Pancreas (tissue), 10 donors: ENCODE measurements at regions not wholly inside any gene's neighbourhood (a gene's known extent, or its start where the extent isn't known, plus 50 kb on each side); places are given as distances from the start of the nearest gene placed in this dataset.

ENCODE experiments used
- ATAC-seq, 4 donors: fragments of 200-7000 bp; cut with Tn5 transposase; one replicate each; pipeline versions ENCODE4 v1.8.0 to v1.9.1; 2020; ENCODE audit warnings: mild to moderate bottlenecking in 4 of 4, moderate library complexity in 4 of 4
- DNase-seq, 6 donors: peaks; one replicate each; pipeline ENCODE4 v3.0.0-alpha.2; 2020
- FAIRE-seq: peaks from 2 replicates; lab custom pipeline; 2012; peaks lifted over from hg19 to GRCh38; lab: Jason Lieb, UNC
- H3K27ac ChIP-seq, 4 donors: fragments of 200-600 bp; sonication (generic); 1 replicate in 3 of 4; 2 replicates in 1 of 4; pipeline versions ENCODE4 v1.5.0 to v1.8.0; 2020
- H3K27me3 ChIP-seq, 4 donors: fragments of 200-600 bp; one replicate each; pipeline ENCODE4 v1.8.0; 2021
- H3K36me3 ChIP-seq, 3 donors: fragments of 200-600 bp; sonication (generic) in 1 of 3; one replicate each; pipeline versions ENCODE4 v1.5.0 to v1.8.0; 2020 to 2021
- H3K4me1 ChIP-seq, 3 donors: fragments of 200-600 bp; one replicate each; pipeline ENCODE4 v1.8.0; 2021
- H3K4me3 ChIP-seq, 4 donors: fragments of 200-600 bp; sonication (generic) in 2 of 4; one replicate each; pipeline versions ENCODE4 v1.5.0 to v1.8.0; 2020 to 2021
- H3K9me3 ChIP-seq, 4 donors: fragments of 200-600 bp; one replicate each; pipeline ENCODE4 v1.8.0; 2021
- CTCF ChIP-seq, 4 donors: fragments of 200-600 bp; sonication (generic) in 3 of 4; IDR thresholded peaks; one replicate each; pipeline versions ENCODE4 v1.5.0 to v1.8.0; 2021; ENCODE audit warnings: antibody characterized with exemption in 4 of 4
- WGBS, 2 donors: extraction: QIAGEN DNeasy Blood & Tissue Kit; methylation state at CpG; one replicate each; pipeline ENCODE4 v1.1.7; 2013; 5-methylcytosine and 5-hydroxymethylcytosine counted together
- intact Hi-C, 3 donors: fragments of 100-400 bp; cut with DNase I; formaldehyde crosslinking; loops; one replicate each; pipeline versions ENCODE4 v1.11.1 to v1.14.2; 2022
- donor health status: healthy with polysubstance abuse.
- donor health status: DM: no; HTN: no; CAD: no; lungs with moderate emphysema.
- donor health status: DM: no; HTN: no; CAD: no.
- donor health status: control.
- donor health status: control.
- donor health status: Bipolar disorder and iron deficiency.
- donor health status: DM: yes; HTN: yes; CAD: no.
- donor health status: DM: no; HTN: no; CAD: no.
- donor health status: DM: no; HTN: no; CAD: no.
- donor health status: DM: yes; HTN: yes; CAD: no.

DNA sequence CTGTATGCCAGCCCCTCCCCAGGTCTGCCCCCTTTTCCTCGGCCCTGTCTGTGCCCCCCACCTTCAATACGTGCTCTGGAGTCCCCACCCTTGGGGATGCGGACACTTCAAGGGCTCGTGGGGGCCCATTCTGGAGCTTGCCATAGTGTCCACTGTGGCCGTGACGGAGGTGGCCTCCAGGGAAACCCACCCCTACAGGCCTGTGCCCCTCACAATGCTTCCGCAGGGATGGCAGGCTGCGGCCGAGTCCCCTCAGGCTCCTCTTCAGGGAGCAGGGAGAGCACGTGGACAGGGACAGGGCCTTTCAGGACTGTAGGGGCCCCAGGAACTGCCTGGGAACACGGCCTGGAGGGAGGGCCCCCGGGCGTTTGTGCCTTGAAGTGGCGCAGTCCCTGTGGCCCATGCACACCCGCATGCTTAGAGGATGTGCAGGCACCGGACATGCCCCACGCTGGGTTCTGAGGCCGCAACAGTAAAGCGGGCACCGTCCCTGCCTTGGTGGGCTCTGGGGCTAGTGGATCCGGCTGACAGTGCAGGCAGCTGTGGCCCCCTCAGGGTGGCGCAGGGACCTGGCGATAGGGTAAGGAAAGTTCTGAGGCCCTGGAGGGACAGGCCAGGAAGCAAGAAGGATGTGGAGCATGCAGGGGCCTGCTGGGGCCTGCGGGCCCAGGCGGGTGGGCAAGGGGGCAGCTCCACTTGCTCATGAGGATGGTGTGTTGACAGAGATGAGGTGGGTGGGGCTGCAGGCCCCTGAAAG, 209.0 kb upstream of the RTL1 start:
- no peak for FAIRE-seq

DNA sequence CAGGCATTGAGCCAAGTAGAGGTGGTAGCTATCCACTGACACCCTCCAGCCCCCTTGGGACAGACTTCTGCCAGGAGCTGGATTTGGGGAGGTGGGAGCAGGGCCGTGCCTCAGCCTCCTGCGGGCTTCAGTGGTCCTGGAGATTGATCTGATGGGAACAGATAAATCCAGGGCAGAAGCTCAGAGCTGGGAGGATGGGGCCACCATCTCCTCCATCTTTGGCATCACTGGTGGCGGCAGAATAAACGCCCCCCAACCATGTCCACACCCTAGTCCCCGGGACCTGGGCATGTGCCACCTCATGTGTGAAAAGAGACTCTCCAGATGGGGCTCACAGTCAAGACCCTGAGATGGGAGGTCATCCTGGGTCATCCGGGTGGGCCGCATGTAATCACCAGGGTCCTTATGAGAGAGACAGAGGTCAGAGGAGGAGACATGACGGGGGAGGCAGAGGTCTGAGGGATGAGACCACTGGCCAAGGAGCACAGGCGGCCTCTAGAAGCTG, 209.6 kb upstream of the RTL1 start:
- H3K27me3 ChIP-seq, result no peaks in the 10 kb centered on the region
- no peaks in the 10 kb centered on the region for H3K36me3 ChIP-seq
- H3K4me3 ChIP-seq, result no peak overlapping the region
- no peaks in the 10 kb centered on the region for H3K4me1 ChIP-seq
- WGBS, 2 donors, result 82 to 92% methylated on average over 9 of the region's 9 CpGs
- FAIRE-seq (no peak), DNase-seq (no peak), ATAC-seq (no peak)
- TF ChIP-seq CTCF (IDR thresholded peaks at IDR 0.05), result no peak
- H3K9me3 ChIP-seq, result no peaks in the 10 kb centered on the region
- intact Hi-C loops, result no loop called here
- no peak overlapping the region for H3K27ac ChIP-seq

More for the DNA sequence above, 209.0 kb upstream of the RTL1 start:
- 77 to 84% methylated on average over 25 of the region's 25 CpGs for WGBS, 2 donors
- H3K27ac ChIP-seq, result no peak overlapping the region
- H3K27me3 ChIP-seq, result no peaks in the 10 kb centered on the region
- H3K9me3 ChIP-seq, result no peaks in the 10 kb centered on the region
- no peak for TF ChIP-seq CTCF (IDR thresholded peaks at IDR 0.05)
- peak in 1 of 6 donors; percentile 53 for DNase-seq
- ATAC-seq, result no peak
- intact Hi-C loops, result no loop called here
- H3K36me3 ChIP-seq, result no peaks in the 10 kb centered on the region
- no peaks in the 10 kb centered on the region for H3K4me1 ChIP-seq
- H3K4me3 ChIP-seq, result no peak overlapping the region

GRCh38 chr14:101113835-101114725, 210.6 kb upstream of the RTL1 start:
- no peaks in the 10 kb centered on the region for H3K36me3 ChIP-seq
- no peaks in the 10 kb centered on the region for H3K4me1 ChIP-seq
- no peak overlapping the region for H3K27ac ChIP-seq
- intact Hi-C loops, result no loop called here
- no peak for TF ChIP-seq CTCF (IDR thresholded peaks at IDR 0.05)
- no peak overlapping the region for H3K4me3 ChIP-seq
- FAIRE-seq, result no peak
- WGBS, 2 donors, result 75 to 82% methylated on average over 16 of the region's 16 CpGs
- H3K27me3 ChIP-seq, result no peaks in the 10 kb centered on the region
- H3K9me3 ChIP-seq, result no peaks in the 10 kb centered on the region
- no peak for ATAC-seq
- DNase-seq, result peak in 1 of 6 donors; percentile 37

DNA sequence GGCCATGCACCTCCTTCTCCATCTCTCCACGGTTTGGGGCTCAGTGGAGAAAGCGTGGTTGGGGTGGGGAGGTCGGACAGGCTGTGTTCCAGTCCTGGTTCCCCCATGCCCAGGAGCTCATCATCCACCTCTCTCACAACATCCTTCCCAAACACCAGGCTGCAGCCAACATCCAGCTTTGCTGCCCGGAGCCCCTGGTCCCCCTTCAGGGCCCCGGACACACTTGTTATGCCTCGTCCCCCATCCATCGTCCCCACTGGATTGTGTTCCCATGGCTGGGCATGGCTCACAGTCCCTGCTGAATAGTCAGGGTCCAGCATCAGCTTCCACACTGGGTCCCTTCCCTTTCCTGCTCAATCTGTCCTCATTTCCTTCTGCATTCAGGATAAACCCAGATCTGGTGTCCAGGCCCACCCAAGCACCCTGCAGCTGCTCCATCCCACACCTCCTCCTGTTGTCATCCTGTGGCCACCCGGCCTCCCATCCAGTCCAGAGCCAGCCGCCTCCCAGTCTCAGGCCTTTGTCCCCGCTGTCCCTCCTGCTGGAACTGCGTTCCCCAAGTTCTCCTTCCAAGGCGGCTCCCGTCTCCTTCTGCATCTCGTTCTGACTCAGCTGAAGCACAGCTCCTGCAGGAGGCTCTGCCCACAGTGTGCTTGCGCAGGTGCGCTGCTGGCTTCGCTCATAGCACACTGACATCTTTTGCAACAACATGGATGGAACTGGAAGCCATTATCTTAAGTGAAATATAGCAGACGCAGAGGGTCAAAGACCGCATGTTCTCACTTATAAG, 211.4 kb upstream of the RTL1 start:
- no peak for ATAC-seq
- intact Hi-C loops, result no loop called here
- H3K27me3 ChIP-seq, result no peaks in the 10 kb centered on the region
- H3K4me3 ChIP-seq, result no peak overlapping the region
- no peak for FAIRE-seq
- no peaks in the 10 kb centered on the region for H3K36me3 ChIP-seq
- no peaks in the 10 kb centered on the region for H3K4me1 ChIP-seq
- no peak for TF ChIP-seq CTCF (IDR thresholded peaks at IDR 0.05)
- no peak overlapping the region for H3K27ac ChIP-seq
- DNase-seq, result peak in 1 of 6 donors; percentile 33
- H3K9me3 ChIP-seq, result no peaks in the 10 kb centered on the region
- WGBS, 2 donors, result 73 to 86% methylated on average over 18 to 19 of the region's 19 CpGs
